Smooth muscle cell (in vitro differentiated cells): ENCODE measurements at regions not wholly inside any gene's neighbourhood (a gene's known extent, or its start where the extent isn't known, plus 50 kb on each side); places are given as distances from the start of the nearest gene placed in this dataset.
"Not testable (repeated sequence)": the region's sequence is repeated elsewhere in the genome, so short reads cannot be mapped to it uniquely, and the experiment has no call there.

Source experiments
- DNase-seq: peaks from one replicate; lab custom pipeline; 2025; ENCODE audit not compliant: unreplicated experiment; lab: John Stamatoyannopoulos, UW
- H2AFZ ChIP-seq: fragments of 200-600 bp; sonication (generic); 2 replicates; pipeline ENCODE4 v1.6.0; 2016; ENCODE audit warnings: antibody characterized with exemption, low read depth, mild to moderate bottlenecking
- H3F3A ChIP-seq: fragments of 200-600 bp; sonication (generic); 2 replicates; pipeline ENCODE4 v1.6.0; 2017; ENCODE audit warnings: antibody characterized with exemption, low read depth
- H3K27ac ChIP-seq: fragments of 200-600 bp; sonication (generic); 2 replicates; pipeline ENCODE4 v1.5.1; 2016; ENCODE audit warnings: low read depth, mild to moderate bottlenecking
- H3K27me3 ChIP-seq: fragments of 200-600 bp; sonication (generic); 2 replicates; pipeline ENCODE4 v1.6.1; 2016; ENCODE audit warnings: low read depth, mild to moderate bottlenecking
- H3K36me3 ChIP-seq: fragments of 200-600 bp; sonication (generic); 2 replicates; pipeline ENCODE4 v1.5.1; 2016; ENCODE audit warnings: low read depth
- H3K4me1 ChIP-seq: fragments of 200-600 bp; sonication (generic); 2 replicates; pipeline ENCODE4 v1.5.1; 2016; ENCODE audit warnings: low read depth
- H3K4me2 ChIP-seq: fragments of 200-600 bp; sonication (generic); 2 replicates; pipeline ENCODE4 v1.6.0; 2016; ENCODE audit warnings: mild to moderate bottlenecking
- H3K4me3 ChIP-seq: fragments of 200-600 bp; sonication (generic); 2 replicates; pipeline ENCODE4 v1.5.1; 2016; ENCODE audit warnings: mild to moderate bottlenecking
- H3K79me2 ChIP-seq: fragments of 200-600 bp; sonication (generic); 2 replicates; pipeline ENCODE4 v1.6.0; 2016; ENCODE audit warnings: low read depth, mild to moderate bottlenecking
- H3K9ac ChIP-seq: fragments of 200-600 bp; sonication (generic); 2 replicates; pipeline ENCODE4 v1.6.0; 2016; ENCODE audit warnings: low read depth
- H3K9me3 ChIP-seq: fragments of 200-600 bp; sonication (generic); replicated peaks from 2 replicates; pipeline ENCODE4 v1.5.1; 2016; ENCODE audit warnings: low read depth
- H4K20me1 ChIP-seq: fragments of 200-600 bp; sonication (generic); 2 replicates; pipeline ENCODE4 v1.6.0; 2016; ENCODE audit warnings: low read depth
- WGBS: methylation state at CpG from one replicate; pipeline ENCODE4 v1.1.7; 2016; ENCODE audit warnings: low lambda C conversion rate; 5-methylcytosine and 5-hydroxymethylcytosine counted together
- TF ChIP-seq, protein P1 (sequence below): fragments of 200-600 bp; sonication (generic); IDR thresholded peaks from 2 replicates; pipeline ENCODE4 v1.5.1; 2017; ENCODE audit warnings: borderline replicate concordance, mild to moderate bottlenecking, antibody characterized with exemption; ENCODE audit not compliant: insufficient read depth, poor library complexity, severe bottlenecking

DNA sequence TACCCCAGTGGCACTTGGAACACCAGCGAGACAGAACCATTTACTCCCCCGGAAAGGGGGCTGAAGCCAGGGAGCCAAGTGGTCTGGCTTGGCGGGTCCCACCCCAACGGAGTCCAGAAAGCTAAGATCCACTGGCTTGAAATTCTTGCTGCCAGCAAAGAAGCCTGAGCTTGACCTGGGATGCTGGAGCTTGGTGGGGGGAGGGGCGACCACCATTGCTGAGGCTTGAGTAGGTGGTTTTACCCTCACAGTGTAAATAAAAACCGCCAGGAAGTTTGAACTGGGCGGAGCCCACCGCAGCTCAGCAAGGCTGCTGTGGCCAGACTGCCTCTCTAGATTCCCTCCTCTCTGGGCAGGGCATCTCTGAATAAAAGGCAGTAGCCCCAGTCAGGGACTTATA lies 62.8 kb downstream of the RPS24 start:
- not testable (repeated sequence) for H3K27ac ChIP-seq, DNase-seq, H4K20me1 ChIP-seq, H2AFZ ChIP-seq, H3F3A ChIP-seq, H3K4me1 ChIP-seq, H3K4me3 ChIP-seq, H3K9me3 ChIP-seq, H3K9ac ChIP-seq, H3K36me3 ChIP-seq, H3K4me2 ChIP-seq, H3K27me3 ChIP-seq, H3K79me2 ChIP-seq
- 84% methylated on average over 8 of the region's 8 CpGs for WGBS

DNA sequence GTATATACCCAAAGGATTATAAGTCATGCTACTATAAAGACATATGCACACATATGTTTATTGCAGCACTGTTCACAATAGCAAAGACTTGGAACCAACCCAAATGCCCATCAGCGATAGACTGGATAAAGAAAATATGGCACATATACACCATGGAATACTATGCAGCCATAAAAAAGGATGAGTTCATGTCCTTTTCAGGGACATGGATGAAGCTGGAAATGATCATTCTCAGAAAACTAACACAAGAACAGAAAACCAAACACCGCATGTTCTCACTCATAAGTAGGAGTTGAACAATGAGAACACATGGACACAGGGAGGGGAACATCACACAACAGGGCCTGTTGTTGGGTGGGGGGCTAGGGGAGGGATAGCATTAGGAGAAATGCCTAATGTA lies 68.9 kb downstream of the RPS24 start:
- not testable (repeated sequence) for H2AFZ ChIP-seq, H3K9ac ChIP-seq, H3K4me1 ChIP-seq, H3K9me3 ChIP-seq, H3K79me2 ChIP-seq, H4K20me1 ChIP-seq, H3K27ac ChIP-seq, H3K36me3 ChIP-seq, H3K4me3 ChIP-seq, H3K4me2 ChIP-seq, DNase-seq, H3K27me3 ChIP-seq, H3F3A ChIP-seq
- 100% methylated on average over 2 of the region's 2 CpGs for WGBS

DNA sequence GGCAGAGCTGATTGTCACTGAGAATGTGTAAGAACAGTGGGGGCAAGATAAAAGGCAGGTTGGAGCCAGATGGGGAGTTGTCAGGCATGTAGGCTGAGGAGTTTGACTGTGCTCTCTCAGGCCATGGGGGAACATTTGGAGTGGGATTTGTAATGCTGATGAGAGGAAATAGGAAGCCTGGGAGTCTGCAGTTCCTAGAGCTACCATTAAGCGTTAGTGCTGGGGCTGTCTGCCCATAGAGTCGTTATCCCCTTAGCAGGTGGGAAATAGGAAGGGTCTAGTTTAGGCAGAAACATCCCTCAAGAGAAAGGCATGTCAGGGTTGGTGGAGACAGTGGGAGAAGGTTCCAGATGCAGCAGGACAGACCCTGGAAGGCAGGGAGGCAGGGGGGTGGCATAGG lies 75.5 kb downstream of the RPS24 start:
- WGBS = 15% methylated on average over 2 of the region's 2 CpGs
- Histone ChIP-seq H3K27ac (no peak overlapping the region), H3K27me3 (peaks cover 6% of the 10 kb centered on the region), H3K9me3 (no peaks in the 10 kb centered on the region), H3K79me2 (no peaks in the 10 kb centered on the region), H3K4me1 (no peaks in the 10 kb centered on the region), H2AFZ (no peak overlapping the region), H3K9ac (no peak overlapping the region), H3K4me3 (no peak overlapping the region), H3F3A (no peaks in the 10 kb centered on the region), H3K36me3 (no peaks in the 10 kb centered on the region), H3K4me2 (no peak overlapping the region), H4K20me1 (no peaks in the 10 kb centered on the region)
- TF ChIP-seq, protein P1, sequence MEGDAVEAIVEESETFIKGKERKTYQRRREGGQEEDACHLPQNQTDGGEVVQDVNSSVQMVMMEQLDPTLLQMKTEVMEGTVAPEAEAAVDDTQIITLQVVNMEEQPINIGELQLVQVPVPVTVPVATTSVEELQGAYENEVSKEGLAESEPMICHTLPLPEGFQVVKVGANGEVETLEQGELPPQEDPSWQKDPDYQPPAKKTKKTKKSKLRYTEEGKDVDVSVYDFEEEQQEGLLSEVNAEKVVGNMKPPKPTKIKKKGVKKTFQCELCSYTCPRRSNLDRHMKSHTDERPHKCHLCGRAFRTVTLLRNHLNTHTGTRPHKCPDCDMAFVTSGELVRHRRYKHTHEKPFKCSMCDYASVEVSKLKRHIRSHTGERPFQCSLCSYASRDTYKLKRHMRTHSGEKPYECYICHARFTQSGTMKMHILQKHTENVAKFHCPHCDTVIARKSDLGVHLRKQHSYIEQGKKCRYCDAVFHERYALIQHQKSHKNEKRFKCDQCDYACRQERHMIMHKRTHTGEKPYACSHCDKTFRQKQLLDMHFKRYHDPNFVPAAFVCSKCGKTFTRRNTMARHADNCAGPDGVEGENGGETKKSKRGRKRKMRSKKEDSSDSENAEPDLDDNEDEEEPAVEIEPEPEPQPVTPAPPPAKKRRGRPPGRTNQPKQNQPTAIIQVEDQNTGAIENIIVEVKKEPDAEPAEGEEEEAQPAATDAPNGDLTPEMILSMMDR = no peak
- DNase-seq = no peak

DNA sequence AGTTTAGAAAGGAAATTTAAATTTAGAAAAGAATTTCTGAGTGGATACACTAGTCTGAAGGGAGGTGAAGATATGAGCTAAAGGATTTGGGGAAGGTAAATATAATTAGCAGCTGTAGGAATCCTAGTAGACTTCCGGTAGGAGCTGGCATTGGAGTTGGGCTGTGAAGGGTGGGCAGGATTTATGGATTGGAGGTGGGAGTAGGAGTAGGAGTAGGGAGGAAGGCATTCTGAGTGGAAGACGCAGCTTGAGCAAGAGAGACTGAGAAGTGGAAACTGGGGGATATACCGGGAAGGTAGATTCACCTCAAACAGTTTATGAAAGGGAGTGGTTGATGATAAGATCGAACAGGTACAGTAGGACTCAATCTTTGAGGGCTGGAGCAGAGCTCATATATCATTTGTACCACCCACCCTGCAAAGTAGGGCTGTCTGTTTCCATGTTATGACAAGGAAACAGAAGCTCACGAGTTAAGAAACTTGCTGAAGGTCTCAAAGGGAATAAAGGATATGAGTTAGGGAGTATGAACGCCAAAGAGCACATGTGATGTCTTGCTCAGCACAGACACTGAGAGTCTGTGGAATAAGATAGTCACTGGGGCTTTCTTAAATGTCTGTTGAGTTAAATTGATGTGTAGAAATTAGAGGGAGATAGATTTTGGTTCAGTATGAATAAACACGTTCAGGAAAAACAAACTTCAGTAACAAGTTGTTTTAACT lies 81.6 kb downstream of the RPS24 start:
- no peaks in the 10 kb centered on the region for H3K4me1 ChIP-seq
- no peaks in the 10 kb centered on the region for H3K9me3 ChIP-seq
- H4K20me1 ChIP-seq = no peaks in the 10 kb centered on the region
- no peak overlapping the region for H3K9ac ChIP-seq
- WGBS = 88% methylated on average over 7 of the region's 7 CpGs
- TF ChIP-seq, protein P1 = no peak
- H2AFZ ChIP-seq = no peak overlapping the region
- H3F3A ChIP-seq = no peaks in the 10 kb centered on the region
- no peaks in the 10 kb centered on the region for H3K36me3 ChIP-seq
- no peak overlapping the region for H3K4me2 ChIP-seq
- no peaks in the 10 kb centered on the region for H3K79me2 ChIP-seq
- DNase-seq = no peak
- no peak overlapping the region for H3K27ac ChIP-seq
- H3K4me3 ChIP-seq = no peak overlapping the region
- H3K27me3 ChIP-seq = peaks cover 6% of the 10 kb centered on the region

DNA sequence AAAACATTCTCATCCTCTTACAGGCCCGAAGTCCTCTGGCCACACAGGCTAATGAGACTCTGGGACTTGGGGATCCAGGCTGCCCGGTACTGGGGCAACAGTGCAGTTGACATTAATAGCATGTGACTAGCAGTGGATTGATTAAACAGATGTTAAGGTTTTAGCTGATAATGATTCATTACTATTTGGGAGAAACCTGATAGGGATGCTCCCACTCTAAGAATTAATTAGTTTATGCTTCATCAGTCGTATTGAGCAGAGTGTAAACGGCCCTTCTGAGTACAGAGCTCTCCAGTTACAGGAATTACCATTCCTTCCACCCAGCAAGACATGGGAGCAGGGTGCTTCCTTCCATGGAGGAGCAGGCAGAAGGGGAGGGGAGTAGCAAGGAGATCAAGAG lies 82.7 kb downstream of the RPS24 start:
- Histone ChIP-seq H3K36me3 (no peaks in the 10 kb centered on the region), H3F3A (no peaks in the 10 kb centered on the region), H3K4me2 (no peak overlapping the region), H3K27ac (no peak overlapping the region), H4K20me1 (no peaks in the 10 kb centered on the region), H3K4me1 (no peaks in the 10 kb centered on the region), H3K9ac (no peak overlapping the region), H3K9me3 (no peaks in the 10 kb centered on the region), H3K27me3 (peaks cover 6% of the 10 kb centered on the region), H2AFZ (no peak overlapping the region), H3K79me2 (no peaks in the 10 kb centered on the region), H3K4me3 (no peak overlapping the region)
- TF ChIP-seq, protein P1 = no peak
- DNase-seq = no peak
- 89% methylated on average over 4 of the region's 4 CpGs for WGBS
